Activated CD8-positive, alpha-beta memory T cell treated with anti-CD3 and anti-CD28 coated beads, Interleukin-2, amount 50 U/mL, for 4 hours (primary cell): ENCODE measurements at regions not wholly inside any gene's neighbourhood (a gene's known extent, or its start where the extent isn't known, plus 50 kb on each side); places are given as distances from the start of the nearest gene placed in this dataset.
"Not testable (repeated sequence)": the region's sequence is repeated elsewhere in the genome, so short reads cannot be mapped to it uniquely, and the experiment has no call there.

Experiments used
- DNase-seq: peaks from one replicate; pipeline ENCODE4 v3.0.0-alpha.2; 2020

DNA sequence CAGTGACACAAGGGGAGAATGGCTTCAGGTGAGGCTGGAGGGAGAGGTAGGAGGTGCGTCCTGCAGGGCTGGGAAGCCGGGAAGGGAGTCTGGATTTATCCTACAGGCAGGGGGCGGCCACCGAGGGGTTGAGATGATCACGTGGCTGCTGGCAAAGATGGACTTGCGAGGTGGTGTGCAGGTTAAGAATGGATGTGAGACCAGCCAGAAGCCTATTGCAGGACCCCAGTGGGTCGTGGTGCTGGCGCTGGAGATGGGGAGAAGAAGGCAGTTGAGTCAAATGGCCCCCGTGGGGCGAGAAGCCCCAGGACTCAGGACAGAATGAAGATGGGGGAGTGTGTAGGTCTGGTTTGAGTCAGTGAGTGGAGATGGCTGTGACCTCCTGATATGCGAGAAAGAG lies 183.1 kb downstream of the FAM43A start:
- no peak for DNase-seq

DNA sequence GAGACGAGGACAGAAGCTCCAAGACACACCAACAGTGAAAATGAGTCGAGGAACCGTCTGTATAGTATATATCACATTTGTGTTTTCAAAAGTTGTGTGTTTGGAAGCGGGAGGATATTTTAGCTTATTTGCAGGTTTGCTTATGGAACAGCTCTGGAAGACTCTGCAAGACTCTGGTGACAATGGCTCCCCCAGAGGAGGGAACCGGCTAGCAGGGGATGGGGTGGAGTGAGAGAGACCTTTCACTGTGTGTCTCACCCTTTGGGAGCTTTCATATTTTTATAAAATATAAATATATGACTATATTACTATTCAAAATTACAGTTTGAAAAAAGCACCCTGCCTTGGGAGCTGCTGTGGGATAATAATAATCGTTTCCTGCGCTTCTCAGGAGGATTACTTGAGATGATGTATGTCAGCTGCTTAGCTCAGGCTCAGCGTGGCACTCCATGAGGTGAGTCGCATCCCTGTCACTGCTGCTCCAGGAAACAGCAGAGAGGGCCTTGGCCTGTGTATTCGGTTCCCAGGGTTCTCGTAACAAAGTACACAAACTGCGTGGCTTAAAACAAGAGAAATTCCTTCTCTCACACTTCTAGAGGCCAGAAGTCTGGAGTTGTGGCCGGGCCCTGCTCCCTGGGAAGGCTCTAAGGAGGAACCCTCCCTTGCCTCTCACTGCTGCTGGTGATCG lies 183.9 kb downstream of the FAM43A start:
- no peak for DNase-seq

DNA sequence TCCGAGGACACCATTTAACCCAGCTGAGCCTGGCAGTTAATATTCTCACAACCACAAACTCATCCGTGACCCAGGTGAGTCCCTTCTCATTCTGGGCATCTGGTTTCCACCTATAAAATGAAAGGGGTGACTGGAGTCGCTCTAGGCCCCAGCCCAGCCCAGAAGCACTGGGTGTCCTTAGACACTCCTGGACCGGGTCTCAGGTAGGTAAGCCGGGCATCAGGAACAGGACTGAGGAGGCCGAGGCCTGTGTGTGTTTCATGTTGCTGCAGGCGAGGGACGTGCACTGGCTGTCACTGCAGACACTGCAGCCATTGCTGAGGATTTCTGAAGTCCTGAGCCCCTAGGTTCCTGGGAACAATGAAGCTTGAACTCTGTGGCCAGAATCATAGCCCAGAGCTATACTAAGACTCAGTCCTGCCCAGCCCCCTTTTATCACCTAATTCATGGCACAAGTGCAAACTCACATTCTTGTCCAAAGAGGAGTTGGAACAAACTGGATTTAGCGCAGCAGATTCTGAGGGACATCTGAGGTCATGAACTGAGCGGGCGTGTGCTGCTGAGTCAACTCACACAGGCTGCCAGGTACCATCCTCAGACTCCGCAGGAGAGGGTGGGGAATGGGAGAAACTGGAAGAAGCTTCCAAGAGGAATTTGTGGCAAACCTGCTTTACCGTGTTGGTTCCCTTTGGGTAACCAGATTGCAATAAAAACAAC lies 184.9 kb downstream of the FAM43A start:
- no peak for DNase-seq

DNA sequence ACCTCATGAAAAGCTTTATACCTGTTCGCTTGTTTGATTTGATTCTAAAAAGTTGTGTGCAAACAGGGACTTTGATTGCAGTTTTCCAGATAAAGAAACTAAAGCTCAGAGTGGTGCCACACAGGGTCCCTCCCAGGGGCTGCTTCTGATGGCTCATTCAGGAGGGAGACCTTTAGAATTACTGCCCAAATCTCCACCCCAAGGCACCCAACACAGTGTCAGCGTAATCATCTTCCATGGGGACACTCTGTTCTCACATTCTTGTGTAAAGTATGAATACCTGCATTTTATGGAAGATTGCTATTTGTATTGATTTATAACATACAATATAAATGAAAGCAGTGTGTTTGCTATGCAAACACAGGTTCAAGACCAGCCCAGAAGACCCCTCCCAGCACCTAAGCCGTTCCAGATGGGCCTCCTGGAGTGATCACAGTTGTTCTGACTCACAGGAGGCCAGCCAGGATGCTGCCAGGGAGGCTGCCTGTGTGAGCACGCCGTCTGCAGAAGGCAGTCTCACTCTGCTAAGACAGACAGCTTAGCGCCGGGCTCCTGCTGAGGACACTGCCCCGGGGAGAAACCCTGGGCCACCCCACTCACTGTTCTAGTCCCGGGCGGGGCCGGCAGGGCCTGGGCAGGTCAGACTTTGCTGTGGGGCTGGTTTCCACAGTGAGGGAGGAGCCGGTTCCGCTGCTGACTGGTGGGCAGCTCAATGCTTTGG lies 185.6 kb downstream of the FAM43A start:
- no peak for DNase-seq

DNA sequence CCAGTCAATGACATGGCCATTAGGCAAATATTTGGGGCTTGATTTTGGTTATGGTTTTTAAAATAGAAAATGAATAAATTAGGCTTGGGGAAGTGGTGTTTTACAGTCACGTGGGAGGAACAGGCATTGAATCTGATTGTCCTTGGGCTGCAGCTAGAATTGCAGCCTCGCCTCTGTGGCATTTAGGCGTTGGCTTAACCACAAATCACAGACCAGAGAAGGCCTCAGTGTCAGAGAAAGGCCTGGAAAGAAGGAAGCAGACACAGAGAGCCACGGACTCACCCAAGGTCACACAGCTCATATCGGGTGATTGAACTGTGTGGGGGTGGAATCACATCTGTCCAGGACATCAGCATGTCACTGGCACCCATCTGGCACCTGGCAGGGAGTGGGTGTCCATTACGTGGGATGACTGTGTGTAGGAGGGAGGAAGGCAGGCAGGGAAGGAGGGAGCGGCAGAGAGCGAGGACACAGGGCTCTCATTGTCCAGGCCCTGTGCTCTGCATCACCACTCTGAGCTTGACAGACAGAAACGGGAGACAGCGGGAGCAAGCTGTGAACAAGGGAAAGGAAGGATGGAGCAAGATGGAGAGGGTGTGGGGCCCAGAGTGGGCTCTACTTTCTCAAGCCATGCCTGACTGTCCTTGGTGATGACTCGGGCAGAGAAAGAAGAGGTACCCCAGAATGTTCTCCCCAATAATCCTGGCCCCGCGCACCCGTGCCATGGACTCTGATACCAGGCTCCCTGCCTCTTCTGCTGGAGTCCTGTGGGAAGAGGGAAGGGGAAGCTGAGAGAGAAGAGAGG lies 186.4 kb downstream of the FAM43A start:
- DNase-seq: no peak

DNA sequence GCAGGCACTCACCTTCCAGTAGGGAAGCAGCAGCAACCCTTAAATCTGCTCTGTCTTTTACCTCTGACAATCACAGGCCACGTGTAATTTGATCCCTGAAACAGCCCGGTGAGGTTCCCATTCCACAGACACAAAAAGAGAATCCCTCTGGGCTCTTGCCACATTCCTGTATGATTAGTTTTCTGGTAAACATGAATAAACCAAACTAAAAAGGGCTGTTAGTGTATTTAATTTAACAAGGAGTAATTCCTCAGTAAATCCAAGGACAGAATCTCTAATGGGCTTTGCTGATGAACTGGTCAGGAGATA lies 186.9 kb downstream of the FAM43A start:
- no peak for DNase-seq

DNA sequence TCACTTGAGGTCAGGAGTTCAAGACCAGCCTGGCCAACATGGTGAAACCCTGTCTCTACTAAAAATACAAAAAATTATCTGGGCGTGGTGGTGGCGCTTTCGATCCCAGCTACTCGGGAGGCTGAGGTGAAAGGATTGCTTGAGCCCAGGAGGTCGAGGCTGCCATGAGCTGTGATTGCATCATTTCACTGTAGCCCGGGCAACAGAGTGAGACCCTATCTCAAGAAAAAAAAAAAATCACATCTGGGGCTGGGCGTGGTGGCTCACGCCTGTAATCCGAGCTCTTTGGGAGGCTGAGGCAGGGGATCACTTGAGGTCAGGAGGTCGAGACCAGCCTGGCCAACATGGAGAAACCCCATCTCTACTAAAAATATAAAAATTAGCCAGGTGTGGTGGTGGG lies 187.8 kb downstream of the FAM43A start:
- not testable (repeated sequence) for DNase-seq

DNA sequence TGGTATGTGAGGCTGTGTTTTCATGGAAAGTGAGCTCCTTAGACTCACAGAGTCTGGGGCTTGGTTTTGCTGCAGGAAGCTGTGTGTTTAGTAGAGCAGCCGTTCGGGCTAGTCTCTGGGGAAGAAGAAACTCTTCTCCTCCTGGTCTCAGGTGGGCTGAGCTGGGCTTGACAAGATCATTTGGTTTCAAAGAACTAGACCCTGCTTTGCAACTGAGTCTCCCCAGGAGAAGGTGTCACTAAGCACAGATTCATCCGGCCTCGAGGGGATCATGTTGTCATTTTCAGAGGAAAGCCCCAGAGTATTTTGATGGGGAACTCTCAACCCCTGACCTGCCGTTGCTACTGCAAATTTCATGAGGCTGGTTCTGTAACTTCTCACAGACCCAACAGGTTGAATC lies 188.5 kb downstream of the FAM43A start:
- DNase-seq: no peak

DNA sequence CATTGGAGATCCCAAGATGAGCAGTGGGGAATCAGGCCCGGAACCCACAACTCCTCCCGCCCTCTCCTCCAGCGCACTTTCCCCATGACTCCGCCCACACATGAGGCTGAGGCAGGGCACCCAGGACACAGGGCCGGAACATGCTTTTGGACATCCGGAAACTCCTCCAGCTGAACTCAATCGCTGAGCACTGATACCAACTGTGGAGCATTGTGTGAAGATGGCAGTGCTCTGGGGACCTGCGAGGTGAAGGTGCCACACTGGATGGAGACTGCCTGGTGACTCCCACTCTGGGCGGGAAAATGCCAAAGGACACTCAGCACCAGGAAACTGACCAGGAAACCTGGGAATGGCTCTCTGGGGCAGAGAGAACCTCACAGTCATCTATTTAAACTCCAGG lies 189.1 kb downstream of the FAM43A start:
- DNase-seq: no peak

DNA sequence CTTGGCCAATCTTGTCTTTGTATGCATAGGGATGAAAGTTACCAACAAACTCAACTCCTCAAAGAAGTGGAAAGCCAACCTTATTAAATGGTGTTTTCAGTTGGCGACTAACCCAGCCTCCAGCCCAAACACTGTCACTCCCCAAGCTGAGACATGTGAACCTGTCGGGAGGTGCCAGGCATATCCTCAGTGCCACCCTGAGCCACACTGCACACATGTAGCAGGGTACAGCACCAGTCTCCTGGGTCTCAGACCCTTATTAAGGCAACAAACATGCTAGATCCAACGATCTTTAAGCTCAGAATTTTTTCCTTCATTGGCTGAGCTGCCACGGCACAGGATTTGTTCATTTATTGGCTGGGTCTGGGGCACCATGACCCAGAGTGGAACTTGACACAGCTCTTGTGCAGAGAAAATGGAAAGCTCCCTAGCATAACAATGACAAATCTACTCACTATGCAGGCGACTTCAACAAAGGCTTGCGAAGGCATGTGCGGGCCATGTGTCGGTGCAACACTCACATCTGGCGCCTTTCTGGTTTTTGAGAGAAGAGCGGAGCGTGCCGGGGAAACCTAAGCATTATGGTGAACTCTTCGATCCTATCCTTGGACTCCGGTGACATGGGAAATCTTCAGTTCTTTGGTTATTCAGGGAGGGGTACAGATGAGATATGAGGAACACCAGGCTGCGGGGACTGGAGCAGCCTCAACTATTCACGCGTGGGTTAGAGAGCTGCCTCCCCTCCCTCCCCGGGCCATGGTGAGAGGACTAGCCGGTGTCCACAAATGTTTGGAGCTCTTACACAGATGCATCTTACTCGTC lies 190.1 kb downstream of the FAM43A start:
- no peak for DNase-seq

DNA sequence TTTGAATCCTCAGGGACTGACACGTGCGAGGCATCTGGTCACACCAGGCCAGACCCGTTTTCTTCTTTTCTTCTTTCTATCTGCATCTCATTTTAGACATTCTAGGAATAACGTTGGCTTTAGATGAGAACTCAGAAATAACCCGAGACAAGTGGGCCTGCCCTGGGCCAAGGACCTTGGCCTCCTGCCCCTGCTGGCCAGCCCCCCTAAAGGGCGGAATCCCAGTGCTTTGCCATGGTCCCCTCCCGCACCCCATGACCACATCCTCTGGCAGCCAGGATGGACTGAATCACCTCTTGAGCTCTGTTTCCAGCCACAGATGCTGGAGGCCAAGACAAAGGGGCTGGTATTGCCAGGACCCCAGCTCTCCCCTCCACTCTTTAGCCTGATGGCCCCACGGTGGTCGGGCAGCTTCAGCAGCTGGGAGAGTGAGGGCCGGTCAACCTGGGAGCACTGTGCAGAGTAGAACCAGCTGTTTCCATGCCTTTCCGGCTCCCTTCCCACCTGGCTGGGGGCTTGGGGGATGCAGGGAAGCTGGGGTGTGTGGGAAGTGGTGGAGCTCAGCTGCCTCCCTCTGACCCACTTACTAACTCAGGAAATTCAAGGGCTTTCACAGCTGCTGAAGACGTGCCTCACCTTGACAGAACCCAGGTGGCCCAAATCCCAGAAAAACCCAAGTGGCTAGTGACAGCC lies 190.9 kb downstream of the FAM43A start:
- DNase-seq: no peak

DNA sequence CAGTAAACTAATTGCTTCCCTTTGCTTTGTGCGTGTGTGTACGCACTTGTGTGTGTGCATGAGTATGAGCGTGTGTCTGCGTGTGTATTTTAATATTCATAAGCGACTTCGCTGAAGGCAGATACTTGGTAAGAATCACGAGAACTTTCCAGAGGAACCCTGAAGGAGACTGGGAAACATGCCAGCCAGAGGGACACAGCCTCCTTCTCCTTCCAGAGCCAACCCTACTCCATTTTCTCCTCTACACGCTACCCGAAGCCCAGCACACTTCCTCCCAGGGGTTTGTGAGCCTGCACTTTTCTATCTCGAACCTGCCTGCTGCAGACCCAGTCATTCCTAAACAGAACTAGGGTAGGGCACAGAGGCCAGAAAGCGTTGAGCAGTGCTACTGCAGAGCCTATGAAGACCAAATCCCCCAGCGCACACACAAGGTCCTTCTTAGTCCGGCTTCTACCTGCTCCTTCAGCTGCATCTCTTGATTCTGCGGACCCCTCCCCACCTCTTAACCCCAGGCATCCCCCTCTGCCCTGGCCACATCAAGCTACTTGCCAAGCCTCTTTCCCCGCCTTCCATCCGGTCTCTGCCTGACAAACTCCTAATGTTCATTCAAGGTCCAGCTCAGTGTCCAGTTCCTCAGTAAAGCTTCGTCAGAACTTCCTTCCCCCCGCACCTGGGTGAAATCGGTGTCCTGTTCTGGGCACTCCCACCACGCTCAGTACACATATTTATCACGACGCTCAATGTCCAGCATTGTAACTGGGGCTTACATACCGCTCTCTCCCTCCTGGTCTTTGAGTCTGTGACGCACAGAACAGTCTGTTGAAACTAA lies 191.8 kb downstream of the FAM43A start:
- no peak for DNase-seq

DNA sequence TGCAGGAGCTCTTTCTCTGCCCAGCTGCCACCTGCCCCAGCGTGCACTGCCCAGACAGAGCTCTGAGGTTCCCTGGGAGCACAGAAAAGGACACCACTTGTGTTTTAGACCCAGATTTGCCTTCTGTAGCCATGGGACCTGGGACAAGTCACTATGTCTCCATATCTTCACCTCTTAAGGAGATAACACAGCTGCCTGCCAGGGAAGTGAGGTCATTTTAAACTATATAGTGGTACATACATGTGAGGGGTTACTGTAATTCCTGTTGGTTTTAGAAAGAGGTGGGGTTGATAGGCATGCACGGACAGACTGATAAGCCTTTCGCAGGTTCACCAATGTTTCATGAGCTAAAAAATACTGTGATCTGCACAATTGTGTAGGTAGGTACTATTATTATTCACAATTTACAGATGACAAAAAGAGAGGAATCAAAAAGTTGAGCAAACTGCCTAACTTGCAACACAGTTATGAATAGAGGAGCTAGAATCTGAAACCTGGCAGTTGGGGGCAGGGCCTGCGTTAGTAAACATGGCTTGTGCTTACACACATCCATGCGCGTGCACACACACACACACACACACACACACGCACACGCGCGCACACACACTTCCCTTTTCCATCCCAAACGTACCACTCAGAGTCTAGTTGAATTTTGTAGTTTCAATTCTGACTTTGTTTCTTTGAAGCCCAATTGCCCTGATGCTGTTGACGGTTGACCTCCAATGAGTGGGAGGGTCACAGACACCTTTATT lies 193.6 kb downstream of the FAM43A start:
- DNase-seq: no peak

DNA sequence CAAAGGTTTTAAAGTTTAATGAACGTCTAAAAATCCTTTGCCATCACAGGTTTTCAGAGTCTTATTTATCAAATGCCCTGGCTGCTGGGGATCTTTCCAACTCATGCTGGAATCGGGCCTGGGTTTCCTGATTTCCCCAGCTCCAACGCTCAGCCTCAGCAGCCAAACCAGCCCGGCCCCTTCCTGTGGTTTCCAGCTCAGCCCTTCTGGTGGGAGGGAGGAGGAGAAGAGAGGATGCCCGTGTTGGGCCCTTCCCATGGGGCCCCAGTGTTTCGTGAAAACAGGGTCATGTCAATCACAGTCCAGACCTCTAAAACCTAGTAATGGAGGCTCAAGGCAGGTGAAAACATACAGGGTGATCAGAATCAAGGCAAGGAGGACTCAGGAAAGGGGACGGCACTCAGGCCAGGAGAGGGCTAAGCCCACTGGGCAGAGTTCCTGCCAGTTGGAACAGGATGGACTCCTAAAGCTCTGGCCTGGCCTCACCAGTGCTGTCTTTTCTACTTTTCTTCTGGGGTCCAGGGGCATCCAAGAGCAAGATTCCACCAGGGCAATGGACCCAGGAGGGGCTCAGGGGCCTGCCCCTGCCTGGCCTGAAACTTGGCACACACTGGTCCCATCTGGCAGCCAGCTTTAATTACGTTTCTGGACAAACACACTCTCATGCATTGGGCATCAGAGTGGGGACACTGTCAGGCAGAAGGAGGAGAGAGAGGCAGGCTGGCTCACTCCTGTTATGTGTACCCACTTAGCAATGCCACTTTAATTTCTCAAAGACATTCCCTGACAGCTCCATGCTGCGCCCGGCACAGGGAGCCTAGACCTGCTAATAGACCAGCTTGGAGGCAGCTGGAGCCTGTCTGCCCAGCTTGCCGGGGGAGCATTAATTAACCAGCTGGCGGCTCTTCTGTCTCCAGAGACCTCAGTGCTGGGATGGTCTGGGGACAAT lies 194.6 kb downstream of the FAM43A start:
- no peak for DNase-seq

DNA sequence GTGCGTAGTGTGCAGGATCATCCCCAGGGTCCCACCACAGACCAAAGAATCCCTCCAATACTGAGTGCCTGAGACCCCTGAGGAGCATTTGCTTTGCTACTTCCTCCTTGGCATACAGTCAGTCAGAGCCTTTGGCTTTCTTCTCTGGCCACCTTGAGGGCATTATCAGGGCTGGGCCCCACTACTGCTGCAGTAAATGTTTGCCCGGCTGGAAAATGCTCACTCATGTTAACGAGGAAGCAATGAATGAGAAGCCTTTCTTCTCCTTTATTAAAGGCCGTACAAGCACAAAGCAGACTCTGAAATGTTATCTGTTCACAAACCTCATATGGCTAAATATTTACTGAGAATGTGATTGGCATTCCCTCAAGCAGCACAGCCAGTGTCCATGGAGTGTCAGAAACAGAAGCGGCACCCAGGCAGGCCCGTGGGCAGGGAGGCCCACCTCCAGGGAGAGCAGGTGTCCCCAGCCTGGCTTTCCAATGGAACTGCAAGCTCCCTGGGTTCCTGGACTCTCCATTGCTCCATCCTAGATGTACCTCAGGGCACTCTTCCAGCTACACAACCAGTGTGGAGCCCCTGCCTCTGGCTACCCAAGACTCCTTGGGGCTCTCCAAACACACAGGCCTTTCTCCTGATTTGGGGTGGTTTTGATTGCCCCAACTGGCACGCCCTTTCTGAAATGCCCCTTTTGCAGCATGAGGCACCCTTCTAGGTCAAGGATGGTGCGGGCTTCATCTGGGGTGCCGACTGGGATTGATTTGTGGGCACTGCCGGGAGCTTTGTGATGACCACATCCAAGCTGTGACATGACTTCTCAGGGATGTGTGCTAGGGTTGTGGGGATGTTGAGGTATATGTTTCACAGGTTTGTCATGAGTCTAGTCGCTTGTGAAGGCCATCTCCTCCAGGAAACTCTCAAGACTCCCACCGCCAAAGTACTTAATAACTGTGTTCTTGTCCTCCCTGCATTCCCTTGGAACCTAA lies 195.6 kb downstream of the FAM43A start:
- DNase-seq: no peak

DNA sequence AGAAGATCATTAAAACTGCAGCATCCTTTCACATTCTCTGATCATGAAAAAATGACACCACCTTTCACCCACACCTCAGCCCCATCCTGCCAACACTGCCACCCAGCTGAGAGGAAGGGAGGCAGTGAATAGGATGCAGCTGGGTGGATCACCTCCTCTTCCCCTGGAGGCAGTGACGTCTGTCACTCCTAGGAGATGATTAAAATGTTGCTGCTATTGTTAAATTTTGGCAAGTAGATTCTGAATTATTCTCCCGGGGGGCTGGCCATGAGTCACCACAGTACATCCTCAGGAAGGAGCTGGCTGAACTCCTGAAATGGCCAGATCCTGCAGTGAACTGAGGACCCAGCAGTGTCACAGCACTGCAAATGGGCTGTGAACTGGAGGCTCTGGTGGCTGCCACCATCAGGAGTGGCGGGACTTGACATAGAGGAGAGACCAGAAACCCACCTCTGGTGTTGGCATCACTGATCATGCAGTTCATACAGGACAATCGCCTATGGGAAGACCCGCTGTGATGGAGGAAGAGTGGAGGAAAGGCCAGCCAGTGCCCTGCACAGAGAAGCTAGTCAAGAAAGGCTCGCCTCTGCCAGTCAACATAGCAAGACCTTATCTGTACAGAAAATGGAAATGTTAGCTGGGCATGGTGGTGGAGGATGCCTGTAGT lies 199.1 kb downstream of the FAM43A start:
- no peak for DNase-seq

DNA sequence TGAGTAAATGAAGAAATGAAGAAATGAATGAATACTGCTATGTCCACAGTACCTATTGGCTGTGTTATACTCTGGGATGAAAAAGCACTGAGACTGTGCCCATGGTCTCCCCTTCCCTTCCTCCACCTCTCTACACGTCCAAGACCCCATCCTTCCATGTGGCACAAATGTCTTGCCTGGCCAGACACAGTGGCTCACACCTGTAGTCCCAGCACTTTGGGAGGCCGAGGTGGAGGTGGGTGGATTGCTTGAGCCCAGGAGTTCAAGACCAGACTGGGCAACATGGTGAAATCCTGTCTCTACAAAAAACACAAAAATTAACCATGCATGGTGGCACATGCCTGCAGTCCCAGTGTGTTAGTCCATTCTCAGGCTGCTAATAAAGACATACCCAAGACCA lies 200.1 kb downstream of the FAM43A start:
- no peak for DNase-seq
